ENCODE measurements at regions not wholly inside any gene's neighbourhood (a gene's known extent, or its start where the extent isn't known, plus 50 kb on each side); places are given as distances from the start of the nearest gene placed in this dataset.

DNA sequence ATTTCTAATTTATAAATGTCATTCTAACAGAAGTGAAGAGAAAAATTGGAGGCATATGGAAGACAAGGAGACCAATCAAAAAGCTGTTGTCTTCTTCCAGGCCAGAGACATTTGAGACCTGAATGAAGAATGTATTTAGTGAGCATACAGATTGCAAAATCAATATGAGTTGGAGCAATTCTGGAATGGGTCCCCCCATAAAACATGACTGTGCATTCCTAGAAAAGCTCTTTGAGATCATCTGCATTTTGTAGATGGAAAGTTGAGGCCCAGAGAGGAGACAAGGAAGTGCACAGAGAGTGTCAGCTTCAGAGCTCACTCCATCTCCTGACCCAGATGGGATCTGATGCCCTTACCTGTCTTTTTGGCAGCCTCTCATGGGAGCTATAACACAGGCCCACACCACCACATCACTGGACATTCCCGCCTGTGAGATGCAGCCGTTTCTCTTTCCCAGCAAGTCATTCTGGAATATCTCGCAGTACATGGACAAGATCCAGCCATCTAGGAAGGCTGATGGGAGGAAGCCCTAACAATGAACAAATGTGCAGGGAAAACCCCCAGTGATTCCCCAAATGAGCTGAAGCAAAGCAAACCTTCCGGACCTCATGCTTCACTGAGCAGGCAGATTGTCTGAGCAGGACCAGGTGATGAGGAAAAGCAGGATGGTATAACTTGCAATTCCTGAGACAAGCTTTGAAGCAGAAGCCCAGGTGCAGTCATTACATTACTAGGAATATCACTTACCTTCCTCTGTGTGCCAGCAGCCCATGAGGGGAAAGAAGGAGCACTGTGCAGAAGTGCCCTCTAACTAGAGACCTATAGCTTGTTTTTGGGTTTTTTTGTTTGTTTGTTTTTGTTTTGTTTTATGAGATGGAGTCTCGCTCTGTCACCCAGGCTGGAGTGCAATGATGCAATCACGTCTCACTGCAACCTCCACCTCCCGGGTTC is 445.6 kb downstream of the PLPP3 start:
- TF ChIP-seq, protein P1, sequence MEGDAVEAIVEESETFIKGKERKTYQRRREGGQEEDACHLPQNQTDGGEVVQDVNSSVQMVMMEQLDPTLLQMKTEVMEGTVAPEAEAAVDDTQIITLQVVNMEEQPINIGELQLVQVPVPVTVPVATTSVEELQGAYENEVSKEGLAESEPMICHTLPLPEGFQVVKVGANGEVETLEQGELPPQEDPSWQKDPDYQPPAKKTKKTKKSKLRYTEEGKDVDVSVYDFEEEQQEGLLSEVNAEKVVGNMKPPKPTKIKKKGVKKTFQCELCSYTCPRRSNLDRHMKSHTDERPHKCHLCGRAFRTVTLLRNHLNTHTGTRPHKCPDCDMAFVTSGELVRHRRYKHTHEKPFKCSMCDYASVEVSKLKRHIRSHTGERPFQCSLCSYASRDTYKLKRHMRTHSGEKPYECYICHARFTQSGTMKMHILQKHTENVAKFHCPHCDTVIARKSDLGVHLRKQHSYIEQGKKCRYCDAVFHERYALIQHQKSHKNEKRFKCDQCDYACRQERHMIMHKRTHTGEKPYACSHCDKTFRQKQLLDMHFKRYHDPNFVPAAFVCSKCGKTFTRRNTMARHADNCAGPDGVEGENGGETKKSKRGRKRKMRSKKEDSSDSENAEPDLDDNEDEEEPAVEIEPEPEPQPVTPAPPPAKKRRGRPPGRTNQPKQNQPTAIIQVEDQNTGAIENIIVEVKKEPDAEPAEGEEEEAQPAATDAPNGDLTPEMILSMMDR (IDR thresholded peaks at IDR 0.05; ENCODE audit: control extremely low read depth, extremely low read depth, low read depth, missing control alignments), result no peak
- POLR2A ChIA-PET, result no interaction called here
- CTCF ChIA-PET, result interaction anchor here (1.0 to 3.8 kb wide), 6 partner anchors 9 to 399 kb away, joined by 3 to 16 read pairs (median 4); no protein-coding TSS in a partner anchor
- peak; percentile 12 for DNase-seq (ENCODE audit: extremely low spot score)

DNA sequence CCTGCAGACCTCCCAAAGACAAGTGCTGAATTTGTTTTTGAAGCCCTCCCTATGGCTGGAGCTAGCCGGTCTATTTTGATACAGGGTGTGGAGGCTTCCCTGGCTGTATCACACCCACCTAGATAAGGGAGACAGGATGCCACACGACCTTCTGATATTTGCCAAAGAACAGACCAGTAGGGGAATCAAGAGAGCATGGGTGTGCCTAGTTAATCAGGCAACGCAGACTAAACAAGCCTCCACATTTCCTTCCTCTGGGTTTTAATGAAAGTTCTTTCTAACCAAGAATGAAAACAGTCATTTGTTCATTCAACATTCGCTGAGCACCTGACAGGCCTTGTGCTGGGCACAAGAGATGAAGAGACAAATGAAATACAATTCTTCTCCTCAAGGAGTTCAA is 446.8 kb downstream of the PLPP3 start:
- ChIA-PET CTCF (interaction anchor here (1.0 kb wide), 1 partner anchor 16 kb away, joined by 3 read pairs; no protein-coding TSS in a partner anchor), POLR2A (no interaction called here)
- DNase-seq (ENCODE audit: extremely low spot score), result no peak
- TF ChIP-seq, protein P1 (IDR thresholded peaks at IDR 0.05; ENCODE audit: control extremely low read depth, extremely low read depth, low read depth, missing control alignments), result no peak

DNA sequence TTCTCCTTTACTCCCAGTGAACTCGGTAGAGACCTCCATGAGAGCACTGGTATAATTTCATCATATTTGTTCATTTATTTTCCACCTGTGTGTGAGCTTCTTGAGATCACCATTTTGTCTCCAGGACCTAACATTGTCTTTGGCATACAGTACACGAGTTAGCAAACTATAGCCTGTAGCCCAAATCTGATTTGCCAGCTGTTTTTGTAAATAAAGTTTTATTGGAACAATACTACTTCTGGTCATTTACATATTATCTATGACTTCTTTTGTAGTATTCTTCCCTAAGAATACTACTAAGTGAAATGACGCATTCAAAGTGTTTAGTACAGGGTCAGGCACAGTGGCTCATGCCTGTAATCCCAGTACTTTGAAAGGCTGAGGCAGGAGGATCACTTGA is 449.5 kb downstream of the PLPP3 start:
- no peak for DNase-seq (ENCODE audit: extremely low spot score)
- TF ChIP-seq, protein P1 (IDR thresholded peaks at IDR 0.05; ENCODE audit: control extremely low read depth, extremely low read depth, low read depth, missing control alignments), result no peak
- ChIA-PET POLR2A (no interaction called here), CTCF (interaction anchor here (1.0 kb wide), 1 partner anchor 16 kb away, joined by 3 read pairs; no protein-coding TSS in a partner anchor)

DNA sequence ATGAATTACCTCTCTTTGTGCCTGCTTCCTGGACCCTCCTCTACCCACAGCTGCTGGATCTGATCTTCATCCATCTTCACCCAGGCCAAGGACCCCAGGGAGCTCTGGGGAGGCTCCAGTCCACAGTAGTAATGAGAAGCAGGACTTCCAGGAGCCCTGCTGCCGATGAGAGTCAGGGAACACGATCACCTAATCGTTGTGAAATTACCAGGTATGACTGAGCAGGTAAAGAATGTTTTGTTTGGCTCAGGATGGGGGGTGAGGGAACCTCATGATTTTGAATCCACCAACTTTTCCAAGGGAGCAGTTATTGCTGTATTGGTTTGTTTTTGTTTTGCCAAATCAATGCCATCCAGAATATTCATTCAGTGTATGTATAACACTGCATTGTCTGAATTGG is 454.0 kb downstream of the PLPP3 start:
- DNase-seq (ENCODE audit: extremely low spot score), result no peak
- TF ChIP-seq, protein P1 (IDR thresholded peaks at IDR 0.05; ENCODE audit: control extremely low read depth, extremely low read depth, low read depth, missing control alignments), result no peak
- ChIA-PET POLR2A (interaction anchor here (0.5 kb wide), 1 partner anchor 1306 kb away, joined by 4 read pairs; no protein-coding TSS in a partner anchor), CTCF (no interaction called here)

DNA sequence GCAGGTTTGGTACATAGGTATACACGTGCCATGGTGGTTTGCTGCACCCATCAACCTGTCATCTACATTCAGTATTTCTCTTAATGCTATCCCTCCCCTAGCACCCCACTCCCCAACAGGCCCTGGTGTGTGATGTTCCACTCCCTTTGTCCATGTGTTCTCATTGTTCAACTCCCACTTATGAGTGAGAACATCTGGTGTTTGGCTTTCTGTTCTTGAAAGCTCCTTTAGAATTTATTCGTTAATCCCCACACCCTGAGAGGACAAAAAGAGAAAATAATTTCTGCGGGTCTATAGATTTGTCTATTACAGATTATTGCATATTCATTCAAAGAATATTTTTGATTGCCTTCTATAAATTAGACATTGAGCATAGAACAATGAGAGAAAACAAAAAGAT is 455.5 kb downstream of the PLPP3 start:
- CTCF ChIA-PET, result interaction anchor here (1.4 kb wide), 1 partner anchor 10 kb away, joined by 3 read pairs; no protein-coding TSS in a partner anchor
- POLR2A ChIA-PET, result no interaction called here

DNA sequence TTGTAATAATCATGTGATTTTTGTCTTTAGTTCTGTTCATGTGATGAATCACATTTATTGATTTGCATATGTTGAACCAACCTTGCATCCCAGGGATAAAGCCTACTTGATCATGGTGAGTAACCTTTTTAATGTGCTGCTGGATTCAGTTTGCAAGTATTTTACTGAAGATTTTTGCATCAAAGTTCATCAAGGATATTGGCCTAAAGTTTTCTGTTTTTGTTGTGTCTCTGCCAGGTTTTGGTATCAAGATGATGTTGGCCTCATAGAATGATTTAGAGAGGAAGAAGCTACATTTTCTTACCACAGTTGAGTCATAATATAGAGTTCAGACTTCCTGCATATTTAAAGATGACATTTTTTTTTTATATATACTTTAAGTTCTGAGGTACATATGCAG is 455.9 kb downstream of the PLPP3 start:
- POLR2A ChIA-PET, result no interaction called here
- CTCF ChIA-PET, result interaction anchor here (1.4 kb wide), 1 partner anchor 10 kb away, joined by 3 read pairs; no protein-coding TSS in a partner anchor
- no peak for DNase-seq (ENCODE audit: extremely low spot score)
- TF ChIP-seq, protein P1 (IDR thresholded peaks at IDR 0.05; ENCODE audit: control extremely low read depth, extremely low read depth, low read depth, missing control alignments), result no peak

More for the DNA sequence above, 455.5 kb downstream of the PLPP3 start:
- TF ChIP-seq, protein P1 (IDR thresholded peaks at IDR 0.05; ENCODE audit: control extremely low read depth, extremely low read depth, low read depth, missing control alignments), result no peak
- DNase-seq (ENCODE audit: extremely low spot score), result no peak

Data from GM10248 (cell line).